ENCODE measurements at regions not wholly inside any gene's neighbourhood (a gene's known extent, or its start where the extent isn't known, plus 50 kb on each side); places are given as distances from the start of the nearest gene placed in this dataset.

DNA sequence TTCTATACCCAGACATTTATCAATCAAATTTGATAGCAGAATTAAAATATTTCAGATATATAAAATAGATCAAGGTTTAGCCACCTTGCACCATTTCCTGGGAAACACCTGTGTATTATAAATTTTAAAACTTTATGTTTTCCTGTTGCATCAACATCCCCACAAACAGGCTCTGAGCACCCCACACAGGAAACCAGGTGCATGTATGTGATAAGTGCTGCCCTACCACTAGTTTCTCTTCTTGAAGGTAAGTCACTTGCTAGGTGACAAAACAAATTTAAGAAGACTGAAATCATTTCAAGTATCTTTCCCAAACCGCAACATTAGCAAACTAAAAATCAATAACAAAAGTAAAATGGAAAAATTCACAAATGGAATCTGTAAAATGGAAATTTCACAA is 496.1 kb upstream of the CCDC54 start:
- Histone ChIP-seq H3K36me3 (no peaks in the 10 kb centered on the region), H3K27me3 (replicated peaks; ENCODE audit: insufficient read depth) (no peaks in the 10 kb centered on the region), H3K4me3 (no peak overlapping the region), H3K27ac (no peak overlapping the region), H3K4me1 (ENCODE audit: control insufficient read depth in 1 of 2, low read depth in 2 of 2) (no peaks in the 10 kb centered on the region), H3K9me3 (no peaks in the 10 kb centered on the region)
- DNase-seq (ENCODE audit: low spot score) (no peak), ATAC-seq (ENCODE audit: insufficient number of reproducible peaks, low FRiP score, low read depth) (no peak)
- TF ChIP-seq, protein P1, sequence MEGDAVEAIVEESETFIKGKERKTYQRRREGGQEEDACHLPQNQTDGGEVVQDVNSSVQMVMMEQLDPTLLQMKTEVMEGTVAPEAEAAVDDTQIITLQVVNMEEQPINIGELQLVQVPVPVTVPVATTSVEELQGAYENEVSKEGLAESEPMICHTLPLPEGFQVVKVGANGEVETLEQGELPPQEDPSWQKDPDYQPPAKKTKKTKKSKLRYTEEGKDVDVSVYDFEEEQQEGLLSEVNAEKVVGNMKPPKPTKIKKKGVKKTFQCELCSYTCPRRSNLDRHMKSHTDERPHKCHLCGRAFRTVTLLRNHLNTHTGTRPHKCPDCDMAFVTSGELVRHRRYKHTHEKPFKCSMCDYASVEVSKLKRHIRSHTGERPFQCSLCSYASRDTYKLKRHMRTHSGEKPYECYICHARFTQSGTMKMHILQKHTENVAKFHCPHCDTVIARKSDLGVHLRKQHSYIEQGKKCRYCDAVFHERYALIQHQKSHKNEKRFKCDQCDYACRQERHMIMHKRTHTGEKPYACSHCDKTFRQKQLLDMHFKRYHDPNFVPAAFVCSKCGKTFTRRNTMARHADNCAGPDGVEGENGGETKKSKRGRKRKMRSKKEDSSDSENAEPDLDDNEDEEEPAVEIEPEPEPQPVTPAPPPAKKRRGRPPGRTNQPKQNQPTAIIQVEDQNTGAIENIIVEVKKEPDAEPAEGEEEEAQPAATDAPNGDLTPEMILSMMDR (IDR thresholded peaks at IDR 0.05): no peak

DNA sequence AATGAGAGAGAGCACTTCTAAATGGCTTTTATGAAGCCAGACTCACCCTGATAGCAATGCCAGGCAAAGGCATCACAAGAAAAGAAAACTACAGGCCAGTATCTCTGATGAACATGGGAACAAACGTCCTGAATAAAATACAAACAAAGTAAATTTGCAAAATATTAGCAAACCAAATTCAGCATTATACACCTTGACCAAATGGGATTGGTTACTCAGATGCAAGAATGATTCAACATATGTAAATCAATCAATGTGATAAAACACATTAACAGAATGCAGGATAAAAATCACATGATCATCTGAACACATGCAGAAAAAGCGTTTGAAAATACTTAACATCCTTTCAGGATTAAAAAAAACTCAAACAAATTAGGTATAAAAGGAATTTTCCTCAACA is 494.9 kb upstream of the CCDC54 start:
- H3K9me3 ChIP-seq: no peaks in the 10 kb centered on the region
- ATAC-seq (ENCODE audit: insufficient number of reproducible peaks, low FRiP score, low read depth): no peak
- no peaks in the 10 kb centered on the region for H3K36me3 ChIP-seq
- H3K4me3 ChIP-seq: no peak overlapping the region
- no peak overlapping the region for H3K27ac ChIP-seq
- no peaks in the 10 kb centered on the region for H3K27me3 ChIP-seq (replicated peaks; ENCODE audit: insufficient read depth)
- DNase-seq (ENCODE audit: low spot score): no peak
- TF ChIP-seq, protein P1 (IDR thresholded peaks at IDR 0.05): no peak
- H3K4me1 ChIP-seq (ENCODE audit: control insufficient read depth in 1 of 2, low read depth in 2 of 2): no peaks in the 10 kb centered on the region

DNA sequence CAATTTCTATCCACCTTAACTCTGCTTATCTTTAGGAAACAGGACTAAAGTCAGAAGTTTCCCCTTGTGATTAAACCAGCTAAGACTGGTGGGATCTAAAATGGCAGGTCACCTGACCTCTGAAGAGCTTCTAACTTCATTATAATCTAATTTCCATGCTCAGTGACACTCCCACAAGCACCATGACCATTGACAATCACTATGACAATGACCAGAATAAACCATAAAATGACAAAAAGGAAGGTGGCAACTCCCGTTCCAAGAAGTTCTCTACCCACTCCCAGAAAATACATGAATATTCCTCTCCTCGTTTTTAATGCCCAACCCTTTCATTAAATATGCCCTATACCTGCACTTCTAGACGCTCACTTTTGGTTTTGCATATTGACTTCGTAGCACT is 471.2 kb upstream of the CCDC54 start:
- Histone ChIP-seq H3K4me3 (no peak overlapping the region), H3K4me1 (ENCODE audit: control insufficient read depth in 1 of 2, low read depth in 2 of 2) (no peaks in the 10 kb centered on the region), H3K27ac (no peak overlapping the region), H3K36me3 (no peaks in the 10 kb centered on the region), H3K27me3 (replicated peaks; ENCODE audit: insufficient read depth) (no peaks in the 10 kb centered on the region), H3K9me3 (no peaks in the 10 kb centered on the region)
- TF ChIP-seq, protein P1 (IDR thresholded peaks at IDR 0.05): no peak
- DNase-seq (ENCODE audit: low spot score) (no peak), ATAC-seq (ENCODE audit: insufficient number of reproducible peaks, low FRiP score, low read depth) (no peak)

DNA sequence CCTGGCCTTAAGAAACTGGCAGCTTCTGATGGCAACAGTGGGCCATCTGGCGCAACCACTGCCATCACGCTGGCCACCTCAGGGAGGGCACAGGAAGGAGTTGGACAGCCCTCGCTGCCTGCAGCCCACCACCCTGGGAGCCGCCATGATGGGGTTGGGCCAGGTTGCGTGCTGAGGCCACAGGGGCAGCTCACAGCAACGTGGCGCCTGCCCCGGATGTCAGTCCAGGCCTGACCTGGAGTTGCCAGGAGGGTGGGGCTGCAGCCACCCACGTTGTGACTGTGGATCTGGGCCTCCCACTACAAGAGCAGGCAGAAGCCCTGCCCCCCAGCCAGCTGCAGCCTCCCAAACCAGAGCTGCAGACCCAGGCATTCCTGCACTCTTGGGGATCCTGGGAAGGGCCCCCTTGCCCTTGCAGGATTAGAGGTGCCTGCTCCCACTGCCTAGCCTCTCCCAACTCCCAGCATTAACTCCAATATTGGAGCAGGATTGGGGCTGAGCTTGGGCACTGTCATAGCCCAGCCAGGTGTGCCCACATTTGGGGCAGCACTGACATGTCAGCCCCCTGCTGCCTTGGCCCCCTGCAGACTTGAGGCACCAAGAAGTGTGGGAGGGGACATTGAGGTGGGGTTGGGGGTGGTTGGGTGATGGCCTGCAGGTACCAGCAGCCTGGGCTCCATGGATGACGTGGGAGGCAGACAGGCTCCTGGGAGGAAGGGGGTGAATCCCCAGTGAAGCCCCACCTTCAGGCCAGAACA is 468.9 kb upstream of the CCDC54 start:
- DNase-seq (ENCODE audit: low spot score): no peak
- ATAC-seq (ENCODE audit: insufficient number of reproducible peaks, low FRiP score, low read depth): no peak

DNA sequence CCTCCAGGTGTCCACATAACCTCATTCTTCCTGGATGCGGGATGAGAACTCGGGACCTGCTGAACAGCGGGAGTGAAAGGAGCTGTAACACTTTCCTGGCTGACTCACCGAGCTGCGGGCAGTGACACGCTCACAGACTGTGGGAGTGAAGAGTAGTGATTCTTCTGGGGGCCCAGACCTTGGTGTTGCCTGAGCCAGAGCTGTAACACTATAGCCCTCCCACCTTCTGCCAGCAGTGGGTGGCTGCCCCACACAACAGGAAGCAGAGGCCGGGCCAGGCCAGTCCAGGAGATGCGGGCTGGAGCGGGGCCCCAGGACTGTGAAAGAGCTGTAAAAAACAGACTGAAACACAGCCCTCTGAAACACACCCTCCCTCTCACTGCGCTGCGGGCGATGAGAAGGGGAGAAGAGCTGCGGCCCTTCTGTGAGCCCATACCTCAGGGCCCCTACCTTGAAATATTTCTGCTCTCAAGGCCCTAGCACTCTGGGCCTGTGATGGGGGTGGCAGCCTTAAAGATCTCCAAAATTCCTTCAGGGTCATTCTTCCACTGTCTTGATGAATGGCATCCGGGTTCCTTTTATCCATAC is 464.0 kb upstream of the CCDC54 start:
- no peak for ATAC-seq (ENCODE audit: insufficient number of reproducible peaks, low FRiP score, low read depth)
- H3K27me3 ChIP-seq (replicated peaks; ENCODE audit: insufficient read depth): no peaks in the 10 kb centered on the region
- TF ChIP-seq, protein P1 (IDR thresholded peaks at IDR 0.05): no peak

More for the DNA sequence above, 468.9 kb upstream of the CCDC54 start:
- Histone ChIP-seq H3K4me1 (ENCODE audit: control insufficient read depth in 1 of 2, low read depth in 2 of 2) (no peaks in the 10 kb centered on the region), H3K27ac (no peak overlapping the region), H3K36me3 (no peaks in the 10 kb centered on the region), H3K27me3 (replicated peaks; ENCODE audit: insufficient read depth) (no peaks in the 10 kb centered on the region), H3K4me3 (no peak overlapping the region), H3K9me3 (no peaks in the 10 kb centered on the region)
- TF ChIP-seq, protein P1 (IDR thresholded peaks at IDR 0.05): no peak

More for the DNA sequence above, 464.0 kb upstream of the CCDC54 start:
- Histone ChIP-seq H3K4me3 (no peak overlapping the region), H3K27ac (no peak overlapping the region), H3K4me1 (ENCODE audit: control insufficient read depth in 1 of 2, low read depth in 2 of 2) (no peaks in the 10 kb centered on the region), H3K9me3 (no peaks in the 10 kb centered on the region), H3K36me3 (no peaks in the 10 kb centered on the region)
- DNase-seq (ENCODE audit: low spot score): no peak
